Peyer's patch (tissue), 4 donors: ENCODE measurements at regions not wholly inside any gene's neighbourhood (a gene's known extent, or its start where the extent isn't known, plus 50 kb on each side); places are given as distances from the start of the nearest gene placed in this dataset.
"Not testable (repeated sequence)": the region's sequence is repeated elsewhere in the genome, so short reads cannot be mapped to it uniquely, and the experiment has no call there.

Experiments used
- DNase-seq, 3 donors: peaks; one replicate each; pipeline ENCODE4 v3.0.0-alpha.2; 2017 to 2019
- H3K27ac ChIP-seq, 4 donors: fragments of 200-600 bp; sonication (generic); one replicate each; pipeline ENCODE4 v1.5.1; 2016 to 2019
- H3K27me3 ChIP-seq, 2 donors: fragments of 200-600 bp; sonication (generic); one replicate each; pipeline ENCODE4 v1.5.1; 2019
- H3K36me3 ChIP-seq, 3 donors: fragments of 200-600 bp; sonication (generic); one replicate each; pipeline ENCODE4 v1.5.1; 2016 to 2019
- H3K4me1 ChIP-seq, 4 donors: fragments of 200-600 bp; sonication (generic); one replicate each; pipeline ENCODE4 v1.5.1; 2016 to 2019
- H3K4me3 ChIP-seq, 4 donors: fragments of 200-600 bp; sonication (generic); 1 replicate in 3 of 4; 2 replicates in 1 of 4; pipeline ENCODE4 v1.5.1; 2016 to 2019; ENCODE audit warnings: mild to moderate bottlenecking in 1 of 4
- H3K9me3 ChIP-seq, 4 donors: fragments of 200-600 bp; sonication (generic); one replicate each; pipeline ENCODE4 v1.5.1; 2016 to 2019; ENCODE audit warnings: mild to moderate bottlenecking in 1 of 4
- CTCF ChIP-seq, 6 experiments: fragments of 450-650 bp in 4 of 6; fragments of 200-600 bp in 2 of 6; sonication (generic) in 1 of 6; IDR thresholded peaks; one replicate each; pipeline ENCODE4 v1.5.1; 2017 to 2019; ENCODE audit warnings: antibody characterized with exemption in 6 of 6, mild to moderate bottlenecking in 3 of 6, moderate library complexity in 1 of 6
- POLR2A ChIP-seq, 2 donors: fragments of 450-650 bp; IDR thresholded peaks; one replicate each; pipeline ENCODE4 v1.5.1; 2017; ENCODE audit warnings: antibody characterized with exemption in 2 of 2, mild to moderate bottlenecking in 2 of 2, moderate library complexity in 2 of 2

DNA sequence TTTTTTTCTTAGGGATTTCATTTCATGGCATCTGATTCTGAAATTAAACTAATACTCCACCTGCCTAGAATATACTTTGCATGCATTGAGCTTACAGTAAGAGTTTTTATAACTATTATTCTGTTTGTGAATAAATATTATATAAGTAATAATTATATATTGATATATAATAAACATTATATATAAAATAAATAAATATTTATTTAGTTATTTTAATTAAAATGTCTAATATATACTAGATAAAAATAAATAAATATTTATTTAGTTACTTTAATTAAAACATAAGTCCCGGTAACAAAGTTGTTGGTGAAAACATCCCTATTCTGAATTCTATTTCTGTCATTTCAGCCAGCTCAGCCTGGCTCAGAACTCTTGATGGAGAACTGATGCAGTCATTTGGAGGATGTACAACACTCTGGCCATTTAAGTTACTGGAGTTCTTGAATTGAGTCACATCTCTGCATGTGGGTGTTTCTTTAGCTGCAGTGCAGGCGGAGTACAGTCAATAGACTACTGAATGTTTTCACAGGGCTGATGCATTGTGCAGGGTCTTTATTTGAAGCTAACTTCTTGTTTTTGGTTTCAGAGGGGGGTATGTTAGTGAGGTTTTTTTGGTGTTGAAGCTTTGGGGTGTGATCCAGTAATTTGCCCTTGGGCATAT, 508.9 kb upstream of the ADGRB3 start:
- Histone ChIP-seq H3K27ac (no peak overlapping the region), H3K27me3 (no peaks in the 10 kb centered on the region), H3K9me3 (peaks cover 0 to 4% (median 2%) of the 10 kb centered on the region in 4 donors), H3K36me3 (no peaks in the 10 kb centered on the region), H3K4me3 (no peak overlapping the region), H3K4me1 (no peaks in the 10 kb centered on the region)
- TF ChIP-seq POLR2A (IDR thresholded peaks at IDR 0.05) (no peak), CTCF (IDR thresholded peaks at IDR 0.05) (no peak)
- DNase-seq, result no peak

DNA sequence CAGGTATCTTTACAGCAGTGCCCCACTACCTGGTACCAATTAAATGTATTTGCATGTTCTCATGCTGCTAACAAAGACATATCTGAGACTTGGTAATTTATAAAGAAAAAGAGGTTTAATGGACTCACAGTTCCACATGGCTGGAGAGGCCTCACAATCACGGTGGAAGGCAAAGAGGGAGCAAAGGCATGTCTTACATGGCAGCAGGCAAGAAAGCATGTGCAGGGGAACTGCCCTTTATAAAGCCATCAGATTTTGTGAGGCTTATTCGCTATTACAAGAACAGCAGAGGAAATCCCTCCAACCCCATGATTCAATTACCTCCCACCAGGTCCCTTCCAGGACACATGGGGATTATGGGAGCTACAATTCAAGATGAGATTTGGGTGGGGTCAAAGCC, 512.1 kb upstream of the ADGRB3 start:
- not testable (repeated sequence) for H3K36me3 ChIP-seq, H3K4me1 ChIP-seq, H3K9me3 ChIP-seq, H3K4me3 ChIP-seq, H3K27ac ChIP-seq, DNase-seq, H3K27me3 ChIP-seq

DNA sequence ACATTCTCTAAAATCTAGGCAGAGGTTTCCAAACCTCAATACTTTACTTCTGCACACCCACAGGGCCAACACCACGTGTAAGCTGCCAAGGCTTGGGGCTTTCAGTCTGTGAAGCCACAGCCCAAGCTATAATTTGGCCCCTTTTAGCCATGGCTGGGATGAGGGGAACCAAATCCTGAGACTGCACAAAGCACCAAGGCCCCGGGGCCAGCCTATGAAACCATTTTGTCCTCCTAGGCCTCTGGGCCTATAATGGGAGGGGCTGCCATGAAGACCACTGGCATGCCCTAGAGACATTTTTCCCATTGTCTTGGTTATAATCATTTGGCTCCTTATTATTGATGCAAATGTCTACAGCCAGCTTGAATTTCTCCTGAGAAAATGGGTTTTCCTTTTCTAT, 513.0 kb upstream of the ADGRB3 start:
- no peak for DNase-seq
- Histone ChIP-seq H3K27me3 (no peaks in the 10 kb centered on the region), H3K9me3 (peaks cover 0 to 4% (median 2%) of the 10 kb centered on the region in 4 donors), H3K4me3 (no peak overlapping the region), H3K36me3 (no peaks in the 10 kb centered on the region), H3K4me1 (no peaks in the 10 kb centered on the region), H3K27ac (no peak overlapping the region)
- TF ChIP-seq CTCF (IDR thresholded peaks at IDR 0.05) (no peak), POLR2A (IDR thresholded peaks at IDR 0.05) (no peak)

DNA sequence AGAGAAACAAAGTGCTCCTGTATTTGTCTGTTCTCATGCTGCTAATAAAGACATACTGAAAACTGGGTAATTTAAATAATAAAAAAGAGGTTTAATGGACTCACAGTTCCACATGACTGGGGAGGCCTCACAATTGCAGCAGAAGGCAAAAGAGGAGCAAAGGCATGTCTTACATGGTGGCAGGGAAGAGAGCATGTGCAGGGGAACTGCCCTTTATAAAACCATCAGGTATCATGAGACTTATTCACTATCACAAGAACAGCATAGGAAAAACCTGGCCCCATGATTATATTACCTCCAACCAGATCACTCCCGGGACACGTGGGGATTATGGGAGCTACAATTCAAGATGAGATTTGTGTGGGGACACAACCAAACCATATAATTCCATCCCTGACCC, 514.1 kb upstream of the ADGRB3 start:
- not testable (repeated sequence) for H3K27me3 ChIP-seq, H3K36me3 ChIP-seq, H3K4me1 ChIP-seq, H3K4me3 ChIP-seq, H3K9me3 ChIP-seq, DNase-seq, H3K27ac ChIP-seq

GRCh38 chr6:68114463-68115047, 520.5 kb upstream of the ADGRB3 start:
- no peaks in the 10 kb centered on the region for H3K27me3 ChIP-seq
- TF ChIP-seq POLR2A (IDR thresholded peaks at IDR 0.05) (no peak), CTCF (IDR thresholded peaks at IDR 0.05) (no peak)
- H3K27ac ChIP-seq, result no peak overlapping the region
- no peak overlapping the region for H3K4me3 ChIP-seq
- no peak for DNase-seq
- no peaks in the 10 kb centered on the region for H3K9me3 ChIP-seq
- no peaks in the 10 kb centered on the region for H3K4me1 ChIP-seq
- H3K36me3 ChIP-seq, result no peaks in the 10 kb centered on the region

GRCh38 chr6:68108233-68108835, 526.7 kb upstream of the ADGRB3 start:
- Histone ChIP-seq H3K27ac (no peak overlapping the region), H3K4me1 (no peaks in the 10 kb centered on the region), H3K36me3 (no peaks in the 10 kb centered on the region), H3K4me3 (no peak overlapping the region), H3K27me3 (no peaks in the 10 kb centered on the region), H3K9me3 (no peaks in the 10 kb centered on the region)
- DNase-seq, result no peak
- no peak for TF ChIP-seq POLR2A (IDR thresholded peaks at IDR 0.05)
- no peak for TF ChIP-seq CTCF (IDR thresholded peaks at IDR 0.05)
